ENCODE measurements at regions not wholly inside any gene's neighbourhood (a gene's known extent, or its start where the extent isn't known, plus 50 kb on each side); places are given as distances from the start of the nearest gene placed in this dataset.

DNA sequence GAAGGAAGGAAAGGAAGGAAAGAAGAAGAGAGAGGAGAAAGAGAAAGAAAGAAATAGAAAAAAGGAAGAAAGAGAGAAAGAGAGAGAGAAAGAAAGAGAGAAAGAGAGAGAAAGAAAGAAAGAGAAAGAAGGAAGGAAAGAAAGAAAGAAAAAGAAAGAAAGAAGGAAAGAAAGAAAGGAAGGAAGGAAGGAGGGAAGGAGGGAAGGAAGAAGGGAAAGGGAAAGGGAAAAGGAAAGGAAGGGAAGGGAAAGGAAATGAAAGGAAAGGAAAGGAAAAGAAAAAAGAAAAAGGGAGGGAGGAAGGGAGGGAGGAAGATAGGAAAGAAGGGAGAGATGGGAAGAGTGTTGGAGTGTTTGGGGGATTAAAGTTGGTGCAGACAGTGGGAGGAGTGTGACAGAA, 450.1 kb downstream of the GBE1 start:
- no peak for TF ChIP-seq EP300 (IDR thresholded peaks at IDR 0.05; ENCODE audit: low read depth)
- TF ChIP-seq, protein P1, sequence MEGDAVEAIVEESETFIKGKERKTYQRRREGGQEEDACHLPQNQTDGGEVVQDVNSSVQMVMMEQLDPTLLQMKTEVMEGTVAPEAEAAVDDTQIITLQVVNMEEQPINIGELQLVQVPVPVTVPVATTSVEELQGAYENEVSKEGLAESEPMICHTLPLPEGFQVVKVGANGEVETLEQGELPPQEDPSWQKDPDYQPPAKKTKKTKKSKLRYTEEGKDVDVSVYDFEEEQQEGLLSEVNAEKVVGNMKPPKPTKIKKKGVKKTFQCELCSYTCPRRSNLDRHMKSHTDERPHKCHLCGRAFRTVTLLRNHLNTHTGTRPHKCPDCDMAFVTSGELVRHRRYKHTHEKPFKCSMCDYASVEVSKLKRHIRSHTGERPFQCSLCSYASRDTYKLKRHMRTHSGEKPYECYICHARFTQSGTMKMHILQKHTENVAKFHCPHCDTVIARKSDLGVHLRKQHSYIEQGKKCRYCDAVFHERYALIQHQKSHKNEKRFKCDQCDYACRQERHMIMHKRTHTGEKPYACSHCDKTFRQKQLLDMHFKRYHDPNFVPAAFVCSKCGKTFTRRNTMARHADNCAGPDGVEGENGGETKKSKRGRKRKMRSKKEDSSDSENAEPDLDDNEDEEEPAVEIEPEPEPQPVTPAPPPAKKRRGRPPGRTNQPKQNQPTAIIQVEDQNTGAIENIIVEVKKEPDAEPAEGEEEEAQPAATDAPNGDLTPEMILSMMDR (IDR thresholded peaks at IDR 0.05), result no peak
